UCSD-AML1 (cell line): ENCODE measurements at regions not wholly inside any gene's neighbourhood (a gene's known extent, or its start where the extent isn't known, plus 50 kb on each side); places are given as distances from the start of the nearest gene placed in this dataset.
A peak's percentile ranks its signal among the peaks of the same experiment; 100 is the strongest.

Experiments used
- DNase-seq: peaks from one replicate; lab custom pipeline; 2025; ENCODE audit not compliant: unreplicated experiment; lab: John Stamatoyannopoulos, UW

- DNase-seq, result no peak
These were observed 1003.7 kb downstream of the SLITRK1 start for GRCh38 chr13:82878536-82878935.

DNA sequence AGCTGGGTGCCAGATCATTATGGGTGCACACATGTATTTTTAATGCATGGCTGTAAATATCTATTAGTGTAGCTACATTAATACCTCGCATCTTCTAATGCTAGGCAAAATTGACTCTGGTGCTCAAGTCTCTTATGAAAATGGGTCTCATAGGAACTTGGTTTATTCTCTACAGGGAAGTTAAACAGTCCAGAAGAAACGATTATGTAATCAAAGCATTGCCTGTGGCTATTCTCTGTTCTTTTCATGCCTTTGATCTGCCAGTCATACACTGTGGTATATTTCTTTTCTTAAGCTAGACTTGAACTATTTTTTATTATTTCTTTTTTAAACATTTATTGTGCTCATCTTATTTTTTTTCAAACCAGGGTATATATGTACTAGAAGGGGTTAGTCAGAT lies 1015.0 kb downstream of the SLITRK1 start:
- no peak for DNase-seq

GRCh38 chr13:82850644-82851043 lies 1031.6 kb downstream of the SLITRK1 start:
- no peak for DNase-seq

DNA sequence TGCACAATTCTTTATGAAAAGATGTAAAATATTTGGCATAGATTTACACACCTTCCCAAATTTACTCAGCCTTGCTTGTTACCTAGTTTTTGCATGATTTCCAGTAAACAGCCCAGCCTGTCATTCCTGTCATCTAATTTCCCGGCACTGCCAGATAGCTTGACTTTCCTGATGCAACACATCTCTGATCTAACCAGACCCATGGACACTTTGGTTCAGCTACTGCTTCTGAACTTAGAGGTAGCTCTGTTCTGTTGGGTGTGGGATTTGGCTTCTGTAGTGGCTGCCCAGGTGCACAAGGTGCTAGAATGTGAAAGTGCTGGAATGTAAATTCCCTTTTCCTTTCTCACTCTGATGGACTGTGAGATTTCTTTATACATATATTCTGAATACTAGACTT lies 1033.5 kb downstream of the SLITRK1 start:
- no peak for DNase-seq

- DNase-seq, result no peak
These were observed 1034.7 kb downstream of the SLITRK1 start for GRCh38 chr13:82847595-82847994.

- no peak for DNase-seq
These were observed 1048.4 kb downstream of the SLITRK1 start for GRCh38 chr13:82833923-82834322.

DNA sequence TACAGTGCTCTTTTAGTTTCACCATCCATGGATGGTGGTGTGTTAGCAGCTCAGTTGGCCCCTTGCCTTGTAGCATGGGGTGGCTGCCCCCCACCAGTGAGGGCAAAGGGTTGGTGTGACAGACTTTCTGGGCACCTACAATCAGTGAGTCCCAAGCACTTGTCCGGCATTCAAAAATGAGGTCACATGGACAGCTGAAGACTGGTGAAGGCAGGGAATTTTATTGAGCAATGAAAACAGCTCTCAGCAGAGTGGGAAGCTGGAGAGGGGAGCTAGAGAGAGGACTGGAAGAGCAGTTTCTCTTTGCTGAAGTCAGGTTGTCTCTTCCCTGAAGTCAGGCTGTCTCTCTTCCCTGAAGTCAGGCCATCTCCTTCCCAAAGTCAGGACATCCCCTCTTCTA lies 1053.2 kb downstream of the SLITRK1 start:
- no peak for DNase-seq

DNA sequence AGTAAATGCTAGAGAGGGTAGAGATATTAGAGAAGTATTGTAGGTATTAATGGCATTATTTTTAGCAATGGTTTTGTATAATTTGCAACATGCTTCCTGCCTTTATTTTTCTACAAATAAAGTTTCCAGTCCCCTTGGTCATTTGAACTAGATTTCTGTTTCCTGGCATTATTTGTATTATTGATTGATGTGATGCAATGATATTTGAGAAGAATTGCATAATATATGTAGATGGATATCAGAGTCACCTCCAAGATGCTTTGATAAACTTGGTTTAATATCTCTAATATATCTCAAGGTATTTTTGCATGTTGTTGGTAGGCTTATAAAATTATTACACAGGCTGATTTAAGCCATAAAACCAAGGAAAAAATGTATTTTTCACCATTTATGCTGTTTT lies 1054.5 kb downstream of the SLITRK1 start:
- DNase-seq, result no peak

GRCh38 chr13:82822935-82823334 lies 1059.3 kb downstream of the SLITRK1 start:
- no peak for DNase-seq

DNA sequence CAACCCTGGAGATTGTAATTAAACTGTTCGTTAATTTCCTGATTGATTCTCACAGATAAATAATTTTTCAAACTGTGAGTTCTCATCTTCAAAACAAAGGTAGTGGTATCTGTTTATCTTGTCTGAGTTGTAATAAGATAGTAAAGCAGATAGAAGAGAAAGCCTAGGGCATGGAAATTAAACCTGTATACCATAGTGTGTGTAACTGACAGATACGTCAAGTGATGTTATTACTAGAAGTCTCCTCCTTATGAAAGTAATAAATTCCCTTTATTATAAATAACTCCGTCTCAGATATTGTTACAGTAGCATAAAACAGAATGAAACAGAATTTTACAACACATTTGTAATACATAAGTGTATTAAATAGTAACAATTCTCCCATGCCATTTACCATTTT lies 1065.1 kb downstream of the SLITRK1 start:
- no peak for DNase-seq

GRCh38 chr13:82815791-82816190 lies 1066.5 kb downstream of the SLITRK1 start:
- no peak for DNase-seq

- DNase-seq, result no peak
These were observed 1078.9 kb downstream of the SLITRK1 start for GRCh38 chr13:82803341-82803740.

DNA sequence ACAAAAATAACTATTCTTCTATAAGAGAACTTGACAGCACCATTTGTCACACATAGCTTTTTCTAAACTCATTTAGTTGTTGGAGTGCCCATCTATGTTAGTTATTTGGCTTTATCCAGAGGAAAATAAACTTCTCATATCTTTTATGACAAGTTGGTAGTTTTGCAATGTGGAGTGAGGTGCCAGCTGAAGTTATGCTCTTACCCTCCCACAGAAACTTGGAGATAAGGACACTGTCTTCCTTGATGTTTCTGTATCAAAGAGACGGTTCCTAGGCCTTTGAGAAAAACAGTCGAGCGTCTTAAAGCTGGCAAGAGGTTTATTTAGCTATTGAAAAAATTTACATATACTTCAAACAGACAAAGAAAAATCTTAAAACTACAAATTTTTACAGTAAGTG lies 1079.7 kb downstream of the SLITRK1 start:
- no peak for DNase-seq

DNA sequence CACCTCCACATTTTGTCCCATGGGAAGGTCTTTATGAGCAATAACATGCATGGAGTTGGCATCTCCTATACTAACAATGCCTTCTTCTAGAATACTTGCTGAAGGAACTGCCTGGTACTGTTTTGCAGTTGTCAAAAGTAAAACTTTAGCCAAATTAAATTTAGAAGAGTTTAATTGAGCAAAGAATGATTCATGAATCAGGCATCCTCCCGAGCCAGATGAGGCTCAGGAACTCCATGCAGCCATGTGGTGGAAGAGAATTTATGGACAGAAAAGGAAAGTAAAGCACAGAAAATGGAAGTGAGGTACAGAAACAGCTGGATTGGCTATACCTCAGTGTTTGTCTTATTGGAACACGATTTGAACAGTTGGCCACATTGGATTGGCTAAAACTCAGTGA lies 1081.9 kb downstream of the SLITRK1 start:
- DNase-seq, result no peak

- DNase-seq, result no peak
These were observed 1084.4 kb downstream of the SLITRK1 start for GRCh38 chr13:82797876-82798275.

DNA sequence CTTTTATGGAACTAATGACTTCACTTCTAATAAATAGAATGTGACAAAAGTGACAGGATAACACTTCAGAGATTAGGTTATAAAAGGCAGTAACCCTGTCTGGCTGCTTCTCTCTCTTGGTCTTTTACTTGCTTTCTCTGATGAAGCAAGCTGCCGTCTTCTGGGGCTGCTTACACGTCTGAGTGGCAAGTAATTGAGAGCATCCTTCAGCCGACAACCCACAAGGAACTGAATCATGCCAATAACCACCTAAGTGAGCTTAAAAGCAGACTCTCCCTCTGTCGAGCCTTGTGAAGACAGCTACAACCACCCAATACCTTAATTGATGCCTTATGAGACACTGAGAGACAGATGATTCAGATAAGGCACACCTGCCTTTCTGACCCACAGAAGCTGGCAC lies 1091.2 kb downstream of the SLITRK1 start:
- DNase-seq, result no peak

- no peak for DNase-seq
These were observed 1109.5 kb downstream of the SLITRK1 start for GRCh38 chr13:82772816-82773215.

DNA sequence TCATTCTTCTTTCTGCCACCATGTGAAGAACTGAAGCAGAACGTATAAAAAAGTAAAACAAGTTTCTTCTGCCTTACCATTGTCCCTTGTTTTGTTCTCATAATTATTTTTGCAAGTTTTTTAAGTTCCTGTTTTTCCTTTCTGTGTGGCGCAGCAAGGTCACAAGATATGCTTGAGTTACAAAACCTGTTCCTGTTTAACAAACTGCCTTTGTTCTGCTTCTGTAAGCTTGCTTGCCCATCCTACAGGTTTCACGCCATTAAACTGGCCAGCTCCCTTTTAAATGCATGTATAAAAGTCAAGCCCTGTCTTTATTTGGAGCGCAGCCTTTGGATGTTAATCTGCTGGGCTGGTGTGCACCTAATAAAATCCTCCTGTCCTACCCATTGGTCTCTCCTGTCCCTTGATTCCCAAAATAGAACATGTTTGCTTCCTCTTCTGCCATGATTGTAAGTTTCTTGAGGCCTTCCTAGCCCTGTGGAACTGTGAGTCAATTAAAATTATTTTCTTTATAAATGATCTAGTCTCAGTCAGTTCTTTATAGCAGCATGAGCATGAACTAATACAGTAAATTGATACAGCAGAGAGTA lies 1115.4 kb downstream of the SLITRK1 start:
- DNase-seq, result no peak

GRCh38 chr13:82758044-82758443 lies 1124.2 kb downstream of the SLITRK1 start:
- peak; percentile 5 for DNase-seq

DNA sequence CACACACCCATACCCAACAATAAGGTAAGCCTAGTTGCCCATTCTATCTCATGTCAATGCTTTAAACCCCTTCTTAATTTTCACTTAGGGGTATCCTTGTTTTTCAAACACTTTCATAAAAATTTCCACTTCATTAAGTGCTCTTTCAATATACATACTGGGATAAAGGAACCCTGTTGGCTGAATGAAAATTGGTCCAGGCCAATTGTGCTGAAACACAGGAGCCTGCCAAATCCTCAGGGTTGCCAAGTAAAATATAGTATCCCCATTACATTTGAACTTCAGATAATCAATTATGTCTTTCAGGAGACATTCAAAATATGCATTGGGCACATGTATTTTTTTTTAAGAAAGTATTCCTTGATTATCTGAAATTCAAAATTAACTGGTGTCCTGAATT lies 1131.1 kb downstream of the SLITRK1 start:
- DNase-seq, result no peak

- DNase-seq, result no peak
These were observed 1132.7 kb downstream of the SLITRK1 start for GRCh38 chr13:82749551-82749950.

GRCh38 chr13:82747958-82748357 lies 1134.3 kb downstream of the SLITRK1 start:
- no peak for DNase-seq

DNA sequence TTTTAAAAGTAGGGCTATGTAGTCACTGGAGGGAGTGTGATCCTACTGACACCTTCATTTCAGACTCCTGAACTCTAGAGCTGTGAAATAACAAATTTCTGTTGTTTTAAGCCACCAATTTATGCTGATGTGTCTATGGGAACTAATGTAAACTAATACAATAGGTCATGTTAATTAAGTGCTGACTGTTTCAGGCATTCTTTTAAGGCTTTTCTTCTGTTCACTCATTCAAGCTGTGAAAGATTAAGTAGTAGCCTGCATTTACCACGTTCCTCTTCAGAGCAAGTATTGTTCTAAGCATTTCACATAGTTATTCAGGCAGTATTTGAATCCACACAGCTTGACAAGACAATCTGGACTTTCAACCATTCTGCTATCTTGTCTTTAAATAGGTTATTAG lies 1135.0 kb downstream of the SLITRK1 start:
- no peak for DNase-seq

- DNase-seq, result no peak
These were observed 1141.8 kb downstream of the SLITRK1 start for GRCh38 chr13:82740442-82740841.
